NCI-H1105 treated with DMSO at 0.1 percent for 48 hours (cell line): ENCODE measurements at regions not wholly inside any gene's neighbourhood (a gene's known extent, or its start where the extent isn't known, plus 50 kb on each side); places are given as distances from the start of the nearest gene placed in this dataset.

Source experiments
- DNase-seq: peaks from one replicate; lab custom pipeline; 2025; lab: John Stamatoyannopoulos, UW

GRCh38 chr5:173719731-173720082 is 103.3 kb upstream of the BOD1 start:
- DNase-seq, result no peak

GRCh38 chr5:173720286-173720952 is 104.0 kb upstream of the BOD1 start:
- DNase-seq, result no peak

DNA sequence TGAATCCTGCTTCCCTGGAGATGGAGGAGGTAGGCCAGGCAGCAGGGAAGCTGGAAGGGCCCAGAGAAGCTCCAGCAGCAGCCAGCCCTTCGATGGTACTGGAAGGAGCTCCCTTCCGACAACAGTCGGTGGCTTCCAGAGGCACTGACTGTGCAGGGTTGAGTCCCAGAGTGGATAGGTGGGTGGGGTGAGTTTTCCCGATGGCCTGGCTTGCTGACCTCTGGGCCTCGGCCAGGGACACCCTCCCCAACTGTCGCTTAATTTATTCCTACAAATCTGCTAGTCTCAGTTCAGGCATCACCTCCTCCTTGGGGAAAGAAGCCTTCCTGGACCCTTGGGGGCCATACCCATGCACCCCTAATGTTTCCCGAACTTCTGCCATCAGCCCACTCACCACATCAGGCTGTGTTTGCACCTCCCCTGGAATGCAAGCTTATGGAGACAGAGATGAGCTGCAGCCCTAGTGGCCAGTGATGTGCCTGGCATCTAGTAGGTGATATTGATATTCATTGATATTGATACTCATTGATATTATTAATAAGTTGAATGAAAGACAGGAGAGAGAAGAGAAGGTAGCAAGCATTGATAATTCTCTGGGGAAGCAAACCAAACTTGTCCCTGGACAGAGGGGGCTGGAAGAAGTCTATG is 104.6 kb upstream of the BOD1 start:
- DNase-seq, result no peak

- no peak for DNase-seq
Observed at GRCh38 chr5:173721601-173722232, 105.3 kb upstream of the BOD1 start.

- DNase-seq, result no peak
Observed at GRCh38 chr5:173726846-173727557, 110.6 kb upstream of the BOD1 start.

GRCh38 chr5:173727839-173728778 is 111.7 kb upstream of the BOD1 start:
- DNase-seq, result peak; percentile 48

- DNase-seq, result no peak
Observed at GRCh38 chr5:173729079-173729765, 112.8 kb upstream of the BOD1 start.

GRCh38 chr5:173730632-173731298 is 114.3 kb upstream of the BOD1 start:
- DNase-seq, result no peak

DNA sequence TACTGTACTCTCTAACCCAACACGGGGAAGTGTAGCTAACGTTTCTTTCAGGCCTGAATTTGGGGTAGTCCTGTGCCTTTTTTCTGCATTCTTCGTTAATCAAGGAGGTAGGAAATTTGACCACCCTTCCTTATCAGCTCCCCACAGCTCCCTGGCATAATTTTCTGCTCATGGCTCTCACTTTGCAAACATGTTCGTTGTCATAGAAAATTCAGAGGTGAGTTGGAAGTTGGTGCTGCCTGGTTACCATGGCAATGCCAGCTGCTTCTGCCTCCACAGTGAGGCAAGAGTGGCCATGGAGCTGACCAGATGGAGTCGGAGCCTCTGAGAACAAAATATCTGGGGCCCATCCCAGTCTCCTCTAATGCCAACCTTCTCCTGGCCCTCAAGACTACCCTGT is 116.6 kb upstream of the BOD1 start:
- no peak for DNase-seq

DNA sequence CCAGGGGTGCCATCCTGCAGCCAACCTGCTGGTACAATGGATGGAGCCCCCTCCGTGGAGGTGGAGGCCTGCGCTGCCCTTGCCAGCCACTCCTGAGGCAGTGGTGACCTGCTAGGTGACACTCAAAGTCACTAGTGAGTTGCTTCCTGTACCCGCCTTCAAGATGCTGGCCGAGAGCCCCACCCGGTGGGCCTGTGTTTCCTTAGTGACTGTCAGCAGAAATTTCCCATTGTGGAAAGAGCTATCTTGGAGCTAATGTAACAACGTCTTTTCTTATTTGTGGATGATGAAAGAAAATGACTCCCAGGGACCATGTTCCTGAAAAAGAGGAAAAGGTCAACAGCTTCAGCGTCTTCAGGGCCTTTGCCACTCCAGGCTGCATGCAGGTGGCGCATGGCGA is 117.0 kb upstream of the BOD1 start:
- DNase-seq, result no peak

DNA sequence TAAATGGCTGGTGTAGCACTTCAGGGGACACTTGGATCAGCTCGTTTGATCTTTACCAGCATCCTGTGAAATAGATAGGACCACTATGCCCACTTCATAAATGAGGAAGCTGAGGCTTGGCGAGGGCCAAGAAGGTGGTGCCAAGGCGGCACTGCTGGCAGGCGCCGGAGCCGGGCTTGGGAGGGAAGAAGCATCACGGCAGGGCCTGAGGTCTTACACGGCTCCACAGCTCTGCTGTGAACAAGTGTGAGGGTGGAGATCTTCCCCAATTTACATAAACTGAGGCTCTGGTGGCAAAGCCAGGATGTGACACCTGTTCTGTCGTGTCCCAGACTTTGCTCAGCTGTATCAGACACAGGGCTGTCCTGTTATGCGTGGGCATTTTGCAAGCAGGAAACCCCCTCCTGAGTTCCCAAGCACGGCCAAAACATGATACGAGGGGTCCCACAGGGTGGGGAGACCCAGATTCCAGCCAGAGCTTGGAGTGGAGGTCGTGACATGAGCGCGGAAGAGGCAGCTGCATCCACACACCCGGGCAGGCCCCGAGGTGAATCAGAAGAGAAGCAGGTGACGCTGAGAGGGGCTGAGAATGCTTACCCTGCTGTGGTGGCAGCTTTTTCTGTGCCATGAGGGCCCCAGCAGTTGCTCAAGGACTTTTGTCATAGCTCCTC is 117.5 kb upstream of the BOD1 start:
- DNase-seq, result no peak

DNA sequence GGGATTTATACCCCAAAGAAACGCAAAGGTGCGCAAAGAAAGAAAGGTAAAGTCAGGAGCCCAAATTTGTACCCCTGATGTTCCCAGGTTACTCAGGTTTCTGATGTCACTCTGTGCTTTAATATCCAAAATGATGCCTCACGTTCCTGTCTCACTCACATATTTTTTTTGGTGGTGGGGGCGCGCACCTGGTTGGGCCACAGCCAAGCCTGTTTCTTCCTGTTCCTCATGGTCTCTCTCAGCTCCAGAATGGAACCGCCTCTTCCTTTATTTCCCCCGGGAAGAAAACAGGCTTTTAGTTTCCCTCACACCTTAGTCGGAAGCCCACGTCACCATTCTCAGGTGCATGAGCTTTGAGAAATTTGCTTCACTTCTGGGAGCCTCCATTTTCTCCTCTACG is 118.3 kb upstream of the BOD1 start:
- peak; percentile 27 for DNase-seq

DNA sequence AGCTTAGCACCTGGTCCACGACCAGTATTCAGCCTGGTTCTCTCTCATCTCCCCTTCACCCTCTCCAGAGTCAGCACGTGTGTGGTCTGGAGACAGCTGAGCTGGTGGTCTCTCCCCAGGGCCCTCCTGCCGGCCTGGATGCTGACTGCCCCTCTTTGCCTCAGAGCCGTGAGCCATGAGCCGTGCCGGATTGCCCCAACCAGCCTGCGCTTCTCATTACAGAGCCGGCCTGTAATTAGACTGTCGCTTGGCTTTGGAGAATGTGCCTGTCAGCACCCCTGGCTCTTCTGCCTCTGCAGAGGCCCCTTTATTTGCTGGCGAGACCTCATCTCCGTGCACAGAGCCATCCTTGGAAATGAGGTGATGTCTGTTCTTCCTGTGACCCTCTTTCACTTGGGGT is 118.7 kb upstream of the BOD1 start:
- no peak for DNase-seq

- DNase-seq, result no peak
Observed at GRCh38 chr5:173735691-173736090, 119.2 kb upstream of the BOD1 start.

DNA sequence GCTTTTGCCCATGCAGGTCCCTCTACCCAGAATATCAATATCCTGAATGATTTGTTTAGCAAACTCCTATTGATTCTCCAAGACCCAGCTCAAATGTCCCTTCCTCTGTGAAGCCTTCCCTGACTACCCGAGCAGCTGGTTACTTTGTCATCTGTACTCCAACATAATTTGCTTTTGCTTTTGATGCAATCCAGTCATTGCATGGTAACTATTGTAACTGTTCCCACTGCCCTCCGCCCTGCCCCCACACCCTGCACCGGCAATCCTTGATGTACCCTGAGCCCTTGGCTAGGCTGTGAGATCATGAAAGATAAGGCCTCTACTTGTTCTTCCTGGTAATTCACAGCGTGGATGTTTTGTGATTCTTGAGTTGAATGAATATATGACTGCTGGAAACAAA is 119.9 kb upstream of the BOD1 start:
- no peak for DNase-seq

GRCh38 chr5:173736923-173737412 is 120.5 kb upstream of the BOD1 start:
- DNase-seq, result peak; percentile 17

- DNase-seq, result no peak
Observed at GRCh38 chr5:173739741-173740140, 123.3 kb upstream of the BOD1 start.

DNA sequence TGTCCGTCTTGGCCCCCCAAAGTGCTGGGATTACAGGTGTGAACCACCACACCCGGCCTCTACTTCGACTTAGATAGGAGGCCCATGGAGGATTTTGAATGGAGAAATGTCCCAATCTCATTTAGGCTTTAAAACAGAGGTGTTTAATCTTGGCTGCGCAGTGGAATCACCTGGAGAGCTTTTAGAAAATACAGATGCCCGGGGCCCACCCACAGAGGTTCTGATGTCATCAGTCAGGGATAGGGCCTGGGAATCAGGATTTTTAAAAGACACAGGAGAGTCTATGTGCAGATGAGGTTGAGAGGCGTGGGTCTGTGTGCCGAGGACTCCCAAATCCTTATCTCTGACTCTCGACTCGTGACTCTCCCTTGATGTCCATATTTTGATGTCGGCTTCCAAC is 124.0 kb upstream of the BOD1 start:
- DNase-seq, result no peak

DNA sequence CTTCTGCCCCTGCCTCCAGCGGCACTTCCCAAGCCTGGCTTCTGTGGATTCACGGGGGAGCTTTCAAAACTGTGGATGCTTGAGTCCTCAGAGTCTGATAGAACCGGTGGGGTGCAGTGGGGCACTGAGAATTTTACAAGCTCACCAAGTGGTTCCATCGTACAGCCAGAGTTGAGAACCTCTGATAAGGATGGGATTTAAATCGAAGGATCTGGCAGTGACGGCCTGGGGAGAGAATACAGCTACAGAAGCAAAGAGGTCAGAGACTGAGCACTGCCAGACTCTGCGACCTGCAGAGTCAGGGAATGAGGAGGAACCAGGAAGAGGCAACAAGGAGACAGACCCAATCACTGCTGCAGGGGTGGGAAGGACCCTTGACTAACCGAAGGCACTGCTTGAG is 124.6 kb upstream of the BOD1 start:
- DNase-seq, result no peak
